ENCODE measurements at regions not wholly inside any gene's neighbourhood (a gene's known extent, or its start where the extent isn't known, plus 50 kb on each side); places are given as distances from the start of the nearest gene placed in this dataset.

DNA sequence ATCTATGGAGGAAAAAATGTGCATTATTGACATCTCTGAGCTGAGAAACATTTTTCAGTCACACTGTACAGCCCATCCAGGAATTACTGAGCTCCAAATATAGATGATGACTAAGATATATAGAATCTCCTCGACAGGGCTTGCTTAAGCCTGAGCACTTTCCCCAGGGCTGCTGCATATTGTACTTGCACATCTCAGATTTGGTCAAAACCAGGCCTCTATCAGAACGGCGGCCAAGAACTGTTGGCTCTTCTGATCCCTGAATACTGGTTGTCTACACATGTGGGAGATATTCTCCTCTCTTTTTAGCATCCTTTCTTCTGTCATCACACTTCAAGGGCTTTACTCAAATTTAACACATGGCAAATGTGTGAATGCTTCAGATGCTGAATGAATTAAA, 201.5 kb upstream of the SLC35G4 start:
- Histone ChIP-seq H3K9me3 (replicated peaks in 1 of 3) (no peaks in the 10 kb centered on the region), H3K4me1 (replicated peaks in 1 of 2) (no peaks in the 10 kb centered on the region), H3K27ac (no peak overlapping the region), H3K27me3 (no peaks in the 10 kb centered on the region), H3K36me3 (replicated peaks in 1 of 2) (no peaks in the 10 kb centered on the region), H3K4me3 (no peak overlapping the region)
- intact Hi-C loops (cut with DNase I): no loop called here
- no peak for DNase-seq
- 76 to 84% (median 78%) methylated on average over 3 of the region's 3 CpGs for WGBS, 4 donors
- TF ChIP-seq, protein P1, sequence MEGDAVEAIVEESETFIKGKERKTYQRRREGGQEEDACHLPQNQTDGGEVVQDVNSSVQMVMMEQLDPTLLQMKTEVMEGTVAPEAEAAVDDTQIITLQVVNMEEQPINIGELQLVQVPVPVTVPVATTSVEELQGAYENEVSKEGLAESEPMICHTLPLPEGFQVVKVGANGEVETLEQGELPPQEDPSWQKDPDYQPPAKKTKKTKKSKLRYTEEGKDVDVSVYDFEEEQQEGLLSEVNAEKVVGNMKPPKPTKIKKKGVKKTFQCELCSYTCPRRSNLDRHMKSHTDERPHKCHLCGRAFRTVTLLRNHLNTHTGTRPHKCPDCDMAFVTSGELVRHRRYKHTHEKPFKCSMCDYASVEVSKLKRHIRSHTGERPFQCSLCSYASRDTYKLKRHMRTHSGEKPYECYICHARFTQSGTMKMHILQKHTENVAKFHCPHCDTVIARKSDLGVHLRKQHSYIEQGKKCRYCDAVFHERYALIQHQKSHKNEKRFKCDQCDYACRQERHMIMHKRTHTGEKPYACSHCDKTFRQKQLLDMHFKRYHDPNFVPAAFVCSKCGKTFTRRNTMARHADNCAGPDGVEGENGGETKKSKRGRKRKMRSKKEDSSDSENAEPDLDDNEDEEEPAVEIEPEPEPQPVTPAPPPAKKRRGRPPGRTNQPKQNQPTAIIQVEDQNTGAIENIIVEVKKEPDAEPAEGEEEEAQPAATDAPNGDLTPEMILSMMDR (IDR thresholded peaks at IDR 0.05): no peak
- no peak for TF ChIP-seq POLR2A (IDR thresholded peaks at IDR 0.05)

DNA sequence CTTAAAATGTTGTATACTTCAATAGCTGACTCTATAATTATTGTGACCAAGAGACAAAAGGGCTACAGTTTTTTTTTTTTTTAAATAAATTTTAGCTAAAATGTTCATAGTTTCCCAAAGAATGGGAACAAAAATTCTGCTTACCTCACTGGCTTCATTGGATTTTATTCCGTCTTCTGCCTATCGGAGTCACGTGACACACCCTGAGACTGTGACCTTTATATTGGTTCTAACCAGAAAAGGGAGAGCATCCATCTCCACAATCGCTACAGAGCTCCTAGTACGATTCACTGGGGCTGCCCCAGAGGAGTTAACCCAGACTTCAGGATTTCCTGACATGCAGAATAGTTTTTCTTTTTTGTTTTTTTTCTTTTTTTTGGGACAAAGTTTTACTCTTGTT, 203.6 kb upstream of the SLC35G4 start:
- no peaks in the 10 kb centered on the region for H3K4me1 ChIP-seq (replicated peaks in 1 of 2)

DNA sequence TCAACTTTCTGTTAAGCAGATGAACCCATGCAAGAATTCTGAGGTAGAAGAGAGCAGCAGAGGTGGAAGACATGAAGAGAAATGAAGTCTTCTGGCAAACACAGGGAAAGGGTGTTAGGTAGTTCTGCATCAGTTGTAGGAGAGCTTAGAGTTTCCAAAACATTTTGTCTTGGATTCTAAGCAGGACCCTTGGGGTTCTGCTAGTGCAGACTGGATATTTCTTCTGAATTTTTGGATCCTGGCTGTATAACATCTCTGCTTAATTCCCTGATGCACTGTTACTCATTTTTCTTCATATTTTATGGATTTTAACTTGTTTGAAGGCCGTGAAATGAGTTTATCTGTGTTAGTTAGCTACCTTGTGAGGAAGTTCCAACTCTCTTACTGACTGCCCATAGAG, 208.7 kb upstream of the SLC35G4 start:
- no peak overlapping the region for H3K27ac ChIP-seq
- 43 to 72% (median 59%) methylated on average over 1 of the region's 1 CpG for whole genome bisulfite sequencing, 4 donors
- intact Hi-C loops (cut with DNase I): no loop called here
- H3K36me3 ChIP-seq (replicated peaks in 1 of 2): no peaks in the 10 kb centered on the region
- no peaks in the 10 kb centered on the region for H3K4me1 ChIP-seq (replicated peaks in 1 of 2)
- H3K9me3 ChIP-seq (replicated peaks in 1 of 3): no peaks in the 10 kb centered on the region
- no peak overlapping the region for H3K4me3 ChIP-seq
- DNase-seq: no peak
- no peaks in the 10 kb centered on the region for H3K27me3 ChIP-seq
- TF ChIP-seq, protein P1 (IDR thresholded peaks at IDR 0.05): no peak
- TF ChIP-seq POLR2A (IDR thresholded peaks at IDR 0.05): no peak

More for the DNA sequence above, 203.6 kb upstream of the SLC35G4 start:
- Histone ChIP-seq H3K27me3 (no peaks in the 10 kb centered on the region), H3K36me3 (replicated peaks in 1 of 2) (no peaks in the 10 kb centered on the region), H3K4me3 (no peak overlapping the region), H3K9me3 (replicated peaks in 1 of 3) (no peaks in the 10 kb centered on the region), H3K27ac (no peak overlapping the region)
- DNase-seq: no peak
- intact Hi-C loops (cut with DNase I): no loop called here
- 79 to 90% (median 87%) methylated on average over 5 of the region's 5 CpGs for WGBS, 4 donors
- TF ChIP-seq POLR2A (IDR thresholded peaks at IDR 0.05): no peak
- TF ChIP-seq, protein P1 (IDR thresholded peaks at IDR 0.05): no peak

DNA sequence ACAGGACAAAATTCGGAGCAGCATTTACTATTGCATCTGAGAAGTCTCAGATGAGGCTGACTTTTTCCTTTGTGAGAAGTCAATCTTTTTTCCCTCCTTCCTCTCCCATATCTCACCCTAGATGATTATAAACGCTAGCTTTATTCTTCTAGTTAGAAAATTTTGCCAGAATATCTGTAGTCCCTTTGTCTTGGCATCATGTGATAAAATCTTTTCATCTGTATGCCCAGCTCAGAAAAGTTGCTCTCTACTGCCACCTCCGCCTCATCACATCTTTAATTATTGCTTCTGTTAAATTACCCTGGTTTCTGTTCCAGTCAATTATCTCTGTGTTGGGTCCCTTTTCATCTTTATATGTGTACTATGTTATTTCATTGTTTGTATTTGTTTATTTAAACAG, 210.8 kb upstream of the SLC35G4 start:
- Histone ChIP-seq H3K36me3 (replicated peaks in 1 of 2) (no peaks in the 10 kb centered on the region), H3K27me3 (no peaks in the 10 kb centered on the region), H3K9me3 (replicated peaks in 1 of 3) (no peaks in the 10 kb centered on the region), H3K4me1 (replicated peaks in 1 of 2) (no peaks in the 10 kb centered on the region), H3K4me3 (no peak overlapping the region), H3K27ac (no peak overlapping the region)
- intact Hi-C loops (cut with DNase I): no loop called here
- 71 to 80% (median 74%) methylated on average over 3 of the region's 3 CpGs for WGBS, 4 donors
- TF ChIP-seq, protein P1 (IDR thresholded peaks at IDR 0.05): no peak
- no peak for TF ChIP-seq POLR2A (IDR thresholded peaks at IDR 0.05)
- DNase-seq: no peak
